ENCODE measurements at regions not wholly inside any gene's neighbourhood (a gene's known extent, or its start where the extent isn't known, plus 50 kb on each side); places are given as distances from the start of the nearest gene placed in this dataset.
"Not testable (repeated sequence)": the region's sequence is repeated elsewhere in the genome, so short reads cannot be mapped to it uniquely, and the experiment has no call there.

DNA sequence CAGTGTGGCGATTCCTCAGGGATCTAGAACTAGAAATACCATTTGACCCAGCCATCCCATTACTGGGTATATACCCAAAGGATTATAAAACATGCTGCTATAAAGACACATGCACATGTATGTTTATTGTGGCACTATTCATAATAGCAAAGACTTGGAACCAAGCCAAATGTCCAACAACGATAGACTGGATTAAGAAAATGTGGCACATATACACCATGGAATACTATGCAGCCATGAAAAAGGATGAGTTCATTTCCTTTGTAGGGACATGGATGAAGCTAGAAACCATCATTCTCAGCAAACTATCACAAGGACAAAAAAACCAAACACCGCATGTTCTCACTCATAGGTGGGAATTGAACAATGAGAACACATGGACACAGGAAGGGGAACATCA, 335.8 kb upstream of the PCDH18 start:
- H3K4me1 ChIP-seq (ENCODE audit: control insufficient read depth, insufficient read depth, low read length); H3K36me3 ChIP-seq (ENCODE audit: control insufficient read depth, insufficient read depth, low read length); H3K9ac ChIP-seq (ENCODE audit: low read length); H3K9me3 ChIP-seq (ENCODE audit: control insufficient read depth, low read length); H3K4me3 ChIP-seq (ENCODE audit: low read length); H3K27me3 ChIP-seq (ENCODE audit: control insufficient read depth, insufficient read depth, low read length): not testable (repeated sequence)

DNA sequence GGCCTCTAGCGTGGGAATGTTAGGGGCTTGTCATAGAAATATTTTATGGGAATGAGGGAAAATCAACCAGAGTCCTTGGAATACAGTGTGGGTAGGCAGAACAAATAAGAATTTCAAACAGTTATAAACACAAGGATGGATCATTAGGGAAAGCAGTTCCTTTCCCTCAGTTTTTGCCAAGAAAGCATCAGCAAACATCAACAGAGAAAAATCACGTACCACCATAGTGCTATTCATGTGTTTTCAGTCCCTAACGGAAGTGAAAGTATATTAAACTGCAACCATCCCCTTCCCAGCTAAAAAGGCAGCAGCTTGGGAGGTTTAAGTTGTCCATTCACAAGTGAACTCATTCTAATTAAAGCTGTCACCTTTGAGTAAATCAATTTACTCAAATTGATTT, 334.4 kb upstream of the PCDH18 start:
- no peaks in the 10 kb centered on the region for H3K36me3 ChIP-seq (ENCODE audit: control insufficient read depth, insufficient read depth, low read length)
- H3K27me3 ChIP-seq (ENCODE audit: control insufficient read depth, insufficient read depth, low read length) = no peaks in the 10 kb centered on the region
- H3K4me1 ChIP-seq (ENCODE audit: control insufficient read depth, insufficient read depth, low read length) = no peaks in the 10 kb centered on the region
- no peaks in the 10 kb centered on the region for H3K9me3 ChIP-seq (ENCODE audit: control insufficient read depth, low read length)
- H3K9ac ChIP-seq (ENCODE audit: low read length) = no peak overlapping the region
- H3K4me3 ChIP-seq (ENCODE audit: low read length) = no peak overlapping the region

DNA sequence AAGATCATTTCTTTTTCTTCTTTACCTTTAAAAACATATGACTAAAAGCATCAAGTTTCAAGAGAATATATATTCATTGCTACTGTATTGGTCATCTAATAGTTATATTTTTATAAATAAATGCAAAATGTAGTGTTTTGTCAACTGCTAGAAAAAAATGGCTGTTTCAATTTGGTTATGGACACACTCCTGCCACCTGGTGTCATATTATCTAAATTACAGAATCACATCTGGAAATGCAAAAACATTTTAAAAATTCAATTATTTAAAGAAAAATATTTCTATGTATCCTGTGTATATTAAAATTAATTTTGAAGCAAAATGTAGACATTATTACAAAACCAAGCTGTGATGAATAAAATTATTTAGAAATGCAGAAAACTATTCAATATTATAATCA, 329.4 kb upstream of the PCDH18 start:
- H3K4me1 ChIP-seq (ENCODE audit: control insufficient read depth, insufficient read depth, low read length) = no peaks in the 10 kb centered on the region
- no peak overlapping the region for H3K9ac ChIP-seq (ENCODE audit: low read length)
- no peaks in the 10 kb centered on the region for H3K9me3 ChIP-seq (ENCODE audit: control insufficient read depth, low read length)
- H3K27me3 ChIP-seq (ENCODE audit: control insufficient read depth, insufficient read depth, low read length) = no peaks in the 10 kb centered on the region
- no peaks in the 10 kb centered on the region for H3K36me3 ChIP-seq (ENCODE audit: control insufficient read depth, insufficient read depth, low read length)
- no peak overlapping the region for H3K4me3 ChIP-seq (ENCODE audit: low read length)

DNA sequence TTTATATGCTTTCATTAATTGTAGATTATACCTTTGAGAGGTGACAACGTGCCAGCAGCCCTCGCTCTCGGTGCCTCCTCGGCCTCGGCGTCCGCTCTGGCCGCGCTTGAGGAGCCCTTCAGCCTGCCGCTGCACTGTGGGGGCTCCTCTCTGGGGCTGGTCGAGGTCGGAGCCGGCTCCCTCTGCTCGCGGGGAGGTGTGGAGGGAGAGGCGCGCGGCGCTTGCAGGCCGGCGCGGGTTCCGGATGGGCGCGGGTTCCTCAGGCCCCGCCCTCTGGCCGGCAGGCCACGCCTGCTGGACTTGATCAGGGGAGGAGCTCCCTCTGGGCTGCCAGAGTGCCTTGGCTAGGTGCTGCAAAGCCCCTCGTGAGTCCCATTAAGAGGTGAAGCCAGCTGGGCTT, 321.1 kb upstream of the PCDH18 start:
- no peaks in the 10 kb centered on the region for H3K27me3 ChIP-seq (ENCODE audit: control insufficient read depth, insufficient read depth, low read length)
- H3K4me1 ChIP-seq (ENCODE audit: control insufficient read depth, insufficient read depth, low read length) = no peaks in the 10 kb centered on the region
- H3K36me3 ChIP-seq (ENCODE audit: control insufficient read depth, insufficient read depth, low read length) = no peaks in the 10 kb centered on the region
- H3K4me3 ChIP-seq (ENCODE audit: low read length) = no peak overlapping the region
- no peak overlapping the region for H3K9ac ChIP-seq (ENCODE audit: low read length)
- no peaks in the 10 kb centered on the region for H3K9me3 ChIP-seq (ENCODE audit: control insufficient read depth, low read length)

DNA sequence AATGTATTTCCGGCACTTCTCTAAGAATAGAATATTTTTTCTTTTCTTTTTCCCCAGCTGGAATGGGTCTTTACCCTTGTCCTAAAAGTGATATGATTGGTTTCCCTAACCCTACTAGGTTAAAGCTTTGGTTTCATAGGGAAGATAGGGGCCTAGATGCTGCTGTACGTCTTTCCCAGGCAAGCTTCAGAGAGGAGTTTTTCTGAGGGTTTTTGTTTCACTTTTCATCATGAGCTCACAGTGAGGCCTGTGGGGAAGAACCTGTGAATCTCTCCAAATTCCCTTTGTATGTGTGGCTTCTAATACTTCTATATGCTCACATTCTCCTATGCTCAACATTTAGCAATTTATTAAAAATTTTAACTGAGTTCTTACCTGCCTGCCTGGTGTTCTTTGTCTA, 320.0 kb upstream of the PCDH18 start:
- H3K9ac ChIP-seq (ENCODE audit: low read length) = no peak overlapping the region
- no peaks in the 10 kb centered on the region for H3K36me3 ChIP-seq (ENCODE audit: control insufficient read depth, insufficient read depth, low read length)
- no peaks in the 10 kb centered on the region for H3K4me1 ChIP-seq (ENCODE audit: control insufficient read depth, insufficient read depth, low read length)
- no peak overlapping the region for H3K4me3 ChIP-seq (ENCODE audit: low read length)
- H3K27me3 ChIP-seq (ENCODE audit: control insufficient read depth, insufficient read depth, low read length) = no peaks in the 10 kb centered on the region
- no peaks in the 10 kb centered on the region for H3K9me3 ChIP-seq (ENCODE audit: control insufficient read depth, low read length)

DNA sequence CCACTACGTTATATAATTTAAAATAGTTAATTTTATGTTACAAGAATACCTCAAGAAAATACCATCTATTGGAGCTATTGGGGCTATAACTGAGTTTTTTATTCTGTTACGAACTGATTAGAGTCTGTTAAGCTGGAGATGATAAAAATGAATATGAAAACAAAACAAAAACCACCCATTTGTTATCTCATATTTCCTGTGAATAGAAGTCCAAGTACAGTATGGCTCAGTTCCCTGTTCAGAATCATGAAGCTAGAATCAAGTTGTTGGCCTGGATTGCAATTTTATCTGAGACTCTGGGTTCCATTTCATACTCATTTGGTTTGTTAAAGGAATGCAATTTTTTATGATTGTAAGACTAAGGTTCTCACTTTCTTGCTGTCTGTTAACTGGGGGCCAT, 319.1 kb upstream of the PCDH18 start:
- Histone ChIP-seq H3K4me1 (ENCODE audit: control insufficient read depth, insufficient read depth, low read length) (no peaks in the 10 kb centered on the region), H3K9me3 (ENCODE audit: control insufficient read depth, low read length) (no peaks in the 10 kb centered on the region), H3K9ac (ENCODE audit: low read length) (no peak overlapping the region), H3K36me3 (ENCODE audit: control insufficient read depth, insufficient read depth, low read length) (no peaks in the 10 kb centered on the region), H3K4me3 (ENCODE audit: low read length) (no peak overlapping the region), H3K27me3 (ENCODE audit: control insufficient read depth, insufficient read depth, low read length) (no peaks in the 10 kb centered on the region)

DNA sequence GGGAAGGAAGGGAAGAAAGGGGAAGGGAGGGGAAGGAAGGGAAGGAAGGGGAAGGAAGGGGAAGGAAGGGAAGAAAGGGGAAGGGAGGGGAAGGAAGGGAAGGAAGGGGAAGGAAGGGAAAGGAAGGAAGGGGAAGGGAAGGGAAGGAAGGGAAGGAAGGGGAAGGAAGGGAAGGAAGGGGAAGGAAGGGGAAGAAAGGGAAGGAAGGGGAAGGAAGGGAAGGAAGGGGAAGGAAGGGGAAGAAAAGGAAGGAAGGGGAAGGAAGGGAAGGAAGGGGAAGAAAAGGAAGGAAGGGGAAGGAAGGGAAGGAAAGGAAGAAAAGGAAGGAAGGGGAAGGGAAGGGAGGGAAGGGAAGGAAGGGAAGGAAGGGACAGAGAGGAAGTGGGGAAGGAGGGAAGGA, 295.7 kb upstream of the PCDH18 start:
- not testable (repeated sequence) for H3K27me3 ChIP-seq (ENCODE audit: control insufficient read depth, insufficient read depth, low read length); H3K36me3 ChIP-seq (ENCODE audit: control insufficient read depth, insufficient read depth, low read length); H3K9ac ChIP-seq (ENCODE audit: low read length); H3K9me3 ChIP-seq (ENCODE audit: control insufficient read depth, low read length); H3K4me3 ChIP-seq (ENCODE audit: low read length); H3K4me1 ChIP-seq (ENCODE audit: control insufficient read depth, insufficient read depth, low read length)

DNA sequence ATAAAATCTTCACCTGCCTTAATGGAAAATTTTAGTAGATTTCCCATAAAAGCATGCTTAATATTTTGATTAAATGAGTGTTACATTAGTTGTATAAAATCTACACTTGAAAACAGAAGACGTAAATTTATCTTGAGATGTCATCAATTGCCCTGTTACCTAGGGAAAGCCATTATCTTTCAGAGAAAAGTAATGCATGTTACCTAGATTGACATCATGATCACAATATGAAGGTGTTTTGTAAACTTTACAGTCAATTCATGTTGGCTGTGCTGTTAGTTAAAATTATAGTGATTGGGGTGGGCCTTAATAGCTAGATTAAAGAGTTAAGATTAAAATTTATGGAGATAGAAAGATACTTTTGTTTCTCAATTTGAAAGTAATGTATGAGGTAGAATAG, 293.2 kb upstream of the PCDH18 start:
- H3K4me1 ChIP-seq (ENCODE audit: control insufficient read depth, insufficient read depth, low read length) = no peaks in the 10 kb centered on the region
- H3K9me3 ChIP-seq (ENCODE audit: control insufficient read depth, low read length) = no peaks in the 10 kb centered on the region
- H3K4me3 ChIP-seq (ENCODE audit: low read length) = no peak overlapping the region
- H3K9ac ChIP-seq (ENCODE audit: low read length) = no peak overlapping the region
- H3K36me3 ChIP-seq (ENCODE audit: control insufficient read depth, insufficient read depth, low read length) = no peaks in the 10 kb centered on the region
- H3K27me3 ChIP-seq (ENCODE audit: control insufficient read depth, insufficient read depth, low read length) = no peaks in the 10 kb centered on the region

DNA sequence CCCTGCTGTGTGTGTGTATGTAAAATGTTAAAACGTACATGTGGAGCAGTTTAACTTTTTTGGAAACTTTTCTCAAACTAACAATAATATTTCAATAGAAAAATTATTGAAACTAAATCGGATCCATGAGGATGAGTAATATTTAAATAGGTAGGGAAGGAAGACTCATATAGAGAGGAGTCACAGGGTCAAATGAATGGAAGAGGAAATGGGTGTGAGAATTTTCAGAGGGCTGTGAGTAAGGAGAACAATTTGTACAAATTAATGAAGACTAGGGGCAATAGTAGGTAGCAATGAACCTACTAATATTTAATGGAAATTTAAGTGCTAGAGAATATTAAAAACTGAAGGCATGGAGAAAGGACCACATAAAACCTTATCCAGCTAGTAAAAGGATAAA, 290.7 kb upstream of the PCDH18 start:
- H3K4me3 ChIP-seq (ENCODE audit: low read length) = no peak overlapping the region
- no peaks in the 10 kb centered on the region for H3K36me3 ChIP-seq (ENCODE audit: control insufficient read depth, insufficient read depth, low read length)
- H3K27me3 ChIP-seq (ENCODE audit: control insufficient read depth, insufficient read depth, low read length) = no peaks in the 10 kb centered on the region
- H3K4me1 ChIP-seq (ENCODE audit: control insufficient read depth, insufficient read depth, low read length) = no peaks in the 10 kb centered on the region
- H3K9me3 ChIP-seq (ENCODE audit: control insufficient read depth, low read length) = no peaks in the 10 kb centered on the region
- no peak overlapping the region for H3K9ac ChIP-seq (ENCODE audit: low read length)

DNA sequence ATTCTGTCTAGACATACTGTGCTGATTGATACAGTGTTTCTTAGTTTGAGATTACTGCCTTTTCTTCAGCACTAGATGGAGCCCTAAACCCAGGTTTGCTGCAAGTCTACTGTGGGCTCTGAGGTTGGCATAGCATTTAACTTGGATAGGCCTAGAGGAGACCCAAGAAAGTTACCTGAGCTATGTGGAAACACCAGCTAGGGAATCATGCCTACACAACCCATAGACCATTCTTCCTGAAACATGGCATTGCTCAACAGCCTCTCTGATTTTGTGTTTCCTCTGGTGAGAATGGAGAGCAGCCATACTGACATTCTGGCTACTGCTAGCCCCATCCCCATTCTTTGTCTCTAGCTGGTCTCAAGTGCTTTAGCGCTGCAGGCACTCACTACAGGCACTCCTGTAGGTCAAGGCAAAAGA, 287.7 kb upstream of the PCDH18 start:
- Histone ChIP-seq H3K4me1 (ENCODE audit: control insufficient read depth, insufficient read depth, low read length) (no peaks in the 10 kb centered on the region), H3K36me3 (ENCODE audit: control insufficient read depth, insufficient read depth, low read length) (no peaks in the 10 kb centered on the region), H3K4me3 (ENCODE audit: low read length) (no peak overlapping the region), H3K27me3 (ENCODE audit: control insufficient read depth, insufficient read depth, low read length) (no peaks in the 10 kb centered on the region), H3K9me3 (ENCODE audit: control insufficient read depth, low read length) (no peaks in the 10 kb centered on the region), H3K9ac (ENCODE audit: low read length) (no peak overlapping the region)

DNA sequence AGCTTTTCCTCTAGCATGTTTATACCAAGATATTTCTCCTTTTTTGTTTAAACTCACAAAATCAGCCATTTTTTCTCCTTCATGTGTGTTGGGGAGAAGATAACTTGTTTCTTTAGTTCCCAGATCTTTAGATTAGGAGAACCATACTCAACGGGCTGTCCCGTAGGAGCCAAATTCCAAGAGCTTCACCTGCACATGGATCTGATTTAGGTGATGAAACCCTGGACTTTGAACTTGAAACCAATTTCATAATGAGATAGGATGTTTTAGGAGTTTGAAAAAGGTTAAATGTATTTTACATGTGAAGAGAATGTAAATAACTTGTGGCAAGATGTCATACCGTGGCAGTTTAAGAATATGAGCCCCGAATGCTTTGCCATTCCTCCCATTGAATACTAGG, 280.0 kb upstream of the PCDH18 start:
- Histone ChIP-seq H3K9ac (ENCODE audit: low read length) (no peak overlapping the region), H3K4me3 (ENCODE audit: low read length) (no peak overlapping the region), H3K4me1 (ENCODE audit: control insufficient read depth, insufficient read depth, low read length) (no peaks in the 10 kb centered on the region), H3K9me3 (ENCODE audit: control insufficient read depth, low read length) (no peaks in the 10 kb centered on the region), H3K36me3 (ENCODE audit: control insufficient read depth, insufficient read depth, low read length) (no peaks in the 10 kb centered on the region), H3K27me3 (ENCODE audit: control insufficient read depth, insufficient read depth, low read length) (no peaks in the 10 kb centered on the region)

DNA sequence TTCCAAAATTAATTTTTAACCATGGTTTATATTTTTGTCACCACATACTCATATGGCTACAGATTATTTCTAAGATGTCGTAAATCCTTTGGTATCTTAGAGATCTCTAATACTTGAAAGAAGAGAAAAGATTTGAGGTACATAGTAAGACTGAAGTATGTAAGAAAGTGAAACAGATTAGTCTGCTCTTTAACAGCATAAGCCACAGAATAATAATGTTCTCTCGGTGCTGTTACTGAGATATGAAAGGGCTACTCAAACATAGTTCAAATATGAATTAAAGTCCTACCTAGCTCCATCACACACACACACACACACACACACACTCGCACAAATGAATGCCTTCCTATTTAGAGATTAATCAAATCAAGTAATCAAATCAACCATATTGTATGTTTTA, 274.1 kb upstream of the PCDH18 start:
- Histone ChIP-seq H3K4me3 (ENCODE audit: low read length) (no peak overlapping the region), H3K9ac (ENCODE audit: low read length) (no peak overlapping the region), H3K27me3 (ENCODE audit: control insufficient read depth, insufficient read depth, low read length) (no peaks in the 10 kb centered on the region), H3K4me1 (ENCODE audit: control insufficient read depth, insufficient read depth, low read length) (no peaks in the 10 kb centered on the region), H3K36me3 (ENCODE audit: control insufficient read depth, insufficient read depth, low read length) (no peaks in the 10 kb centered on the region), H3K9me3 (ENCODE audit: control insufficient read depth, low read length) (no peaks in the 10 kb centered on the region)

DNA sequence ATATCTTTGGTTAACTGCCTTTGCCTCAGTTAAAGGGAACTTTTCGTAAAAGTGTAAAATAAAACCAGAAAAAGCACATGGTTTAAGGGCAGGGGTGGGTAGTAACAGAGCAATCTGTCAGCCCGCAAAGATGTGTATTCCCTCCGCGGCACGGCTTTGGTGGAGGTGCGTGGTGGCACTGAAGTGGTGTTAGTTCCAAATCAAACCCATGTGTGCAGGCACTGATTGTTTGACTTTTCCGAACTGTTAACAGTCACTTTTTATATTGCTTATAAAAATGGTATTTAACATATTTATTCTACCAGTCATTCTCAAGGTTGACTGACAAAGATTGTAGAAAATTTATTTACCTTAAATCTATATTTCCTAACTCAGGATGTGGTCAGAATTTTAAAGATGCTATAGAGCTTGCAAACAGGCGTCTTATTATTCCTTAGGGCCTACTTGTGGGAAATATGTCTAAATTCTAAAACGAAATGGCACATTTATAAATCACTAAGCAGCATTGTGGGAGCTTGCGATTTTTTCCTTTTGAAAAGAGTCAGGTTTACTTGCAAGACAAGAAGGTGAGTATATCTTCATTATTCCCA, 272.7 kb upstream of the PCDH18 start:
- H3K36me3 ChIP-seq (ENCODE audit: control insufficient read depth, insufficient read depth, low read length) = no peaks in the 10 kb centered on the region
- H3K9me3 ChIP-seq (ENCODE audit: control insufficient read depth, low read length) = no peaks in the 10 kb centered on the region
- H3K9ac ChIP-seq (ENCODE audit: low read length) = no peak overlapping the region
- no peak overlapping the region for H3K4me3 ChIP-seq (ENCODE audit: low read length)
- no peaks in the 10 kb centered on the region for H3K27me3 ChIP-seq (ENCODE audit: control insufficient read depth, insufficient read depth, low read length)
- no peaks in the 10 kb centered on the region for H3K4me1 ChIP-seq (ENCODE audit: control insufficient read depth, insufficient read depth, low read length)
